HepG2 (cell line): ENCODE measurements at regions not wholly inside any gene's neighbourhood (a gene's known extent, or its start where the extent isn't known, plus 50 kb on each side); places are given as distances from the start of the nearest gene placed in this dataset.

Experiments
- ATAC-seq: fragments of 200-7000 bp; cut with Tn5 transposase; 3 replicates; pipeline ENCODE4 v1.9.1; 2020; ENCODE audit warnings: mild to moderate bottlenecking, moderate library complexity
- BruUV-seq: library from RNA; stranded (reverse); fragments of 400-500 nt; replicated peaks from 2 replicates; lab custom pipeline; 2021; lab: Mats Ljungman, UMichigan
- CTCF ChIA-PET: fragments of 300-600 bp; formaldehyde crosslinking; extraction: SDS; loops from one replicate; lab custom pipeline; 2021; ENCODE audit warnings: low total read pairs, inconsistent platforms, low intra/inter-chr PET ratio; lab: Yijun Ruan, JAX
- POLR2A ChIA-PET: fragments of 350-600 bp; sonication (Branson Sonifier 250); formaldehyde crosslinking; loops from one replicate; lab custom pipeline; 2020; ENCODE audit warnings: antibody characterized with exemption, inconsistent platforms; lab: Yijun Ruan, JAX
- DNase-seq: peaks from one replicate; pipeline ENCODE4 v3.0.0-alpha.2; 2015; ENCODE audit warnings: low spot score
- FAIRE-seq: peaks from 3 replicates; lab custom pipeline; 2011; peaks lifted over from hg19 to GRCh38; lab: Jason Lieb, UNC
- H2AFZ ChIP-seq: one replicate; pipeline ENCODE4 v1.6.1; 2011; ENCODE audit warnings: low read length, inconsistent platforms
- H3K27ac ChIP-seq: fragments of 300-600 bp; 3 replicates; pipeline ENCODE4 v1.8.0; 2011; ENCODE audit warnings: mixed run types, mild to moderate bottlenecking, mixed read lengths, low read length, inconsistent platforms; ENCODE audit not compliant: insufficient read depth; ENCODE audit errors: extremely low read length
- H3K27me3 ChIP-seq, 2 experiments: fragments of 200-600 bp in 1 of 2; 2 replicates in 1 of 2; 3 replicates in 1 of 2; pipeline versions ENCODE4 v1.6.0 to v1.8.0; 2011; ENCODE audit warnings: low read length in 2 of 2, mild to moderate bottlenecking in 2 of 2, moderate library complexity in 2 of 2, inconsistent platforms in 1 of 2; ENCODE audit not compliant: insufficient read depth in 2 of 2, control insufficient read depth in 1 of 2
- H3K36me3 ChIP-seq, 2 experiments: fragments of 200-600 bp in 1 of 2; replicated peaks in 1 of 2; 2 replicates in 1 of 2; 3 replicates in 1 of 2; pipeline versions ENCODE4 v1.5.1 to v1.8.0; 2011; ENCODE audit warnings: low read length in 2 of 2, inconsistent platforms in 1 of 2; ENCODE audit not compliant: insufficient read depth in 2 of 2, control insufficient read depth in 1 of 2
- H3K4me1 ChIP-seq: 2 replicates; pipeline ENCODE4 v1.5.1; 2012; ENCODE audit warnings: low read length, inconsistent platforms; ENCODE audit not compliant: insufficient read depth
- H3K4me2 ChIP-seq: 2 replicates; pipeline ENCODE4 v1.6.0; 2011; ENCODE audit warnings: low read depth, low read length, inconsistent platforms
- H3K4me3 ChIP-seq, 3 experiments: fragments of 200-600 bp in 1 of 3; sonication (generic), shearing (Covaris generic) in 1 of 3; replicated peaks in 1 of 3; 2 replicates each; pipeline ENCODE4 v1.5.1; 2011 to 2016; ENCODE audit warnings: low read length in 3 of 3, inconsistent platforms in 2 of 3, low read depth in 2 of 3, mild to moderate bottlenecking in 2 of 3, control low read depth in 1 of 3, mixed read lengths in 1 of 3; ENCODE audit not compliant: insufficient read depth in 1 of 3
- H3K79me2 ChIP-seq: one replicate; pipeline ENCODE4 v1.6.1; 2011; ENCODE audit warnings: low read length, inconsistent platforms; ENCODE audit not compliant: insufficient read depth
- H3K9ac ChIP-seq: 2 replicates; pipeline ENCODE4 v1.6.0; 2011; ENCODE audit warnings: mild to moderate bottlenecking, low read depth, low read length, inconsistent platforms; ENCODE audit not compliant: insufficient read depth
- H3K9me3 ChIP-seq: 2 replicates; pipeline ENCODE4 v1.5.1; 2012; ENCODE audit warnings: mild to moderate bottlenecking, low read length
- H4K20me1 ChIP-seq: 2 replicates; pipeline ENCODE4 v1.6.0; 2011; ENCODE audit warnings: inconsistent platforms, mild to moderate bottlenecking, low read length, moderate library complexity; ENCODE audit not compliant: insufficient read depth
- FOXA1 ChIP-seq, 2 experiments: fragments of 450-650 bp in 1 of 2; sonication (generic) in 1 of 2; formaldehyde crosslinking in 1 of 2; IDR thresholded peaks; 2 replicates each; pipeline versions ENCODE4 v1.4.0 to v1.6.1; 2016 to 2020; ENCODE audit warnings: missing genetic modification reagents in 1 of 2
- GABPA ChIP-seq, 2 experiments: IDR thresholded peaks; 2 replicates each; pipeline ENCODE4 v1.6.1; 2011 to 2016; ENCODE audit warnings: low read depth in 2 of 2, low read length in 1 of 2, missing biosample characterization in 1 of 2, missing genetic modification characterization in 1 of 2
- GFI1 ChIP-seq: sonication (generic); formaldehyde crosslinking; IDR thresholded peaks from 2 replicates; pipeline ENCODE4 v1.5.0; 2020; ENCODE audit warnings: missing genetic modification reagents, mild to moderate bottlenecking, borderline replicate concordance
- NCOA1 ChIP-seq: sonication (generic); formaldehyde crosslinking; IDR thresholded peaks from 2 replicates; pipeline ENCODE4 v1.9.0; 2021; ENCODE audit warnings: missing genetic modification reagents
- PCBP2 ChIP-seq: fragments of 200-400 bp; formaldehyde crosslinking; optimal IDR thresholded peaks from 2 replicates; pipeline ENCODE3; 2018; ENCODE audit warnings: low read length, low read depth; ENCODE audit not compliant: poor library complexity, severe bottlenecking
- SMAD9 ChIP-seq: sonication (generic); formaldehyde crosslinking; IDR thresholded peaks from 2 replicates; pipeline ENCODE4 v1.5.1; 2020; ENCODE audit warnings: mild to moderate bottlenecking, missing genetic modification reagents
- TARDBP ChIP-seq: sonication (generic); formaldehyde crosslinking; IDR thresholded peaks from 2 replicates; pipeline ENCODE4 v1.8.0; 2022; ENCODE audit warnings: mild to moderate bottlenecking, missing genetic modification reagents
- TOPORS ChIP-seq: sonication (generic); formaldehyde crosslinking; IDR thresholded peaks from 2 replicates; pipeline ENCODE4 v1.8.0; 2023; ENCODE audit warnings: mild to moderate bottlenecking, missing genetic modification reagents
- ZBTB38 ChIP-seq: sonication (generic); formaldehyde crosslinking; IDR thresholded peaks from 2 replicates; pipeline ENCODE4 v1.5.1; 2020; ENCODE audit warnings: mild to moderate bottlenecking, missing genetic modification reagents
- ZBTB7B ChIP-seq: sonication (generic); formaldehyde crosslinking; IDR thresholded peaks from 2 replicates; pipeline ENCODE4 v1.4.0; 2020; ENCODE audit warnings: missing genetic modification reagents
- ZMAT3 ChIP-seq: sonication (generic); formaldehyde crosslinking; conservative IDR thresholded peaks from 2 replicates; pipeline ENCODE4 v1.7.0; 2021; ENCODE audit warnings: missing genetic modification reagents
- ZNF350 ChIP-seq: sonication (generic); formaldehyde crosslinking; IDR thresholded peaks from 2 replicates; pipeline ENCODE4 v1.4.0; 2020; ENCODE audit warnings: mild to moderate bottlenecking, low read depth, missing genetic modification reagents, borderline replicate concordance
- WGBS: methylation state at CpG from one replicate; pipeline ENCODE4 v1.1.6; 2017; ENCODE audit warnings: low lambda C conversion rate; 5-methylcytosine and 5-hydroxymethylcytosine counted together
- in situ Hi-C: cut with HindIII; loops from 2 replicates; pipeline ENCODE4 v1.10.0; 2017; ENCODE audit warnings: low pct_unique_long_range_greater_than_20kb; ENCODE audit not compliant: extremely low pct_ligation_motif_present
- intact Hi-C: fragments of 100-400 bp; cut with micrococcal nuclease; formaldehyde crosslinking; loops from one replicate; pipeline ENCODE4 v1.10.0; 2022; ENCODE audit not compliant: unreplicated experiment
- TF ChIP-seq, protein P1 (sequence below): sonication (generic); formaldehyde crosslinking; IDR thresholded peaks from 2 replicates; pipeline ENCODE4 v1.8.0; 2022; ENCODE audit warnings: mild to moderate bottlenecking, missing genetic modification reagents, moderate library complexity
- TF ChIP-seq, protein P2 (sequence below): sonication (generic); formaldehyde crosslinking; IDR thresholded peaks from 2 replicates; pipeline ENCODE4; 2020; ENCODE audit warnings: missing genetic modification reagents, mild to moderate bottlenecking, borderline replicate concordance

DNA sequence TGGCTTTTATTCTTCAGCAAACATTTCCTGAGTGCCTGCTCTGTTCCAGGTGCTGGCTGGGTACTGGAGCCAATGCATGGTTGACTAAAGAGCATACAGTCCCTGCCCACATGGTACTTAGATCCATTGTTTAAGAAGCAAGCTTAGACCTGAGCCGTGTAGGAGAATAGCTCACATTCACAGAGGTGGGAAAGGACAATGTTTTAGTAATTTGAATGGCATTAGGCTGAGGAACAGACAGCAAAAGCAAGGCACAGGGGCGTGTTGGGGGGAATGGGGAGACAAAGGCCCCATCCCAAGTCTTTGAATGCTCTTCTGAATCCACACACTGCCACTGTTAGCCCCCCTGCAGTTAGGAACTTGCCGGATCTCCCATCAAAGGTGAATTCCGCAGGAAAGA lies 388.2 kb upstream of the RGMA start:
- no peak overlapping the region for H3K9ac ChIP-seq
- BruUV-seq: no TSS peak
- FAIRE-seq (no peak), DNase-seq (no peak), ATAC-seq (no peak)
- 6% methylated on average over 4 of the region's 4 CpGs for WGBS
- ChIA-PET CTCF (no interaction called here), POLR2A (no interaction called here)
- H3K4me3 ChIP-seq: no peak overlapping the region
- H3K4me2 ChIP-seq: no peak overlapping the region
- intact Hi-C loops (no loop called here), in situ Hi-C loops (no loop called here)
- no peaks in the 10 kb centered on the region for H3K9me3 ChIP-seq
- no peaks in the 10 kb centered on the region for H4K20me1 ChIP-seq
- H3K4me1 ChIP-seq: no peaks in the 10 kb centered on the region
- no peaks in the 10 kb centered on the region for H3K36me3 ChIP-seq
- H3K27ac ChIP-seq: no peak overlapping the region
- TF ChIP-seq SMAD9 (no peak), PCBP2 (no peak), ZBTB7B (CRISPR knock-in tag) (no peak), ZBTB38 (CRISPR knock-in tag) (no peak), NCOA1 (no peak), TOPORS (CRISPR knock-in tag) (no peak), ZMAT3 (CRISPR knock-in tag) (no peak), GABPA (IDR thresholded peaks at IDR 0.05; ENCODE audit: low read depth, low read length) (no peak), GABPA (CRISPR knock-in tag; IDR thresholded peaks at IDR 0.05; ENCODE audit: low read depth) (no peak), FOXA1 (IDR thresholded peaks at IDR 0.05) (no peak), FOXA1 (CRISPR knock-in tag; IDR thresholded peaks at IDR 0.05) (no peak), TARDBP (CRISPR knock-in tag) (no peak), GFI1 (no peak), ZNF350 (CRISPR knock-in tag) (no peak)
- TF ChIP-seq, protein P1, sequence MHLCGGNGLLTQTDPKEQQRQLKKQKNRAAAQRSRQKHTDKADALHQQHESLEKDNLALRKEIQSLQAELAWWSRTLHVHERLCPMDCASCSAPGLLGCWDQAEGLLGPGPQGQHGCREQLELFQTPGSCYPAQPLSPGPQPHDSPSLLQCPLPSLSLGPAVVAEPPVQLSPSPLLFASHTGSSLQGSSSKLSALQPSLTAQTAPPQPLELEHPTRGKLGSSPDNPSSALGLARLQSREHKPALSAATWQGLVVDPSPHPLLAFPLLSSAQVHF (CRISPR knock-in tag): no peak
- TF ChIP-seq, protein P2, sequence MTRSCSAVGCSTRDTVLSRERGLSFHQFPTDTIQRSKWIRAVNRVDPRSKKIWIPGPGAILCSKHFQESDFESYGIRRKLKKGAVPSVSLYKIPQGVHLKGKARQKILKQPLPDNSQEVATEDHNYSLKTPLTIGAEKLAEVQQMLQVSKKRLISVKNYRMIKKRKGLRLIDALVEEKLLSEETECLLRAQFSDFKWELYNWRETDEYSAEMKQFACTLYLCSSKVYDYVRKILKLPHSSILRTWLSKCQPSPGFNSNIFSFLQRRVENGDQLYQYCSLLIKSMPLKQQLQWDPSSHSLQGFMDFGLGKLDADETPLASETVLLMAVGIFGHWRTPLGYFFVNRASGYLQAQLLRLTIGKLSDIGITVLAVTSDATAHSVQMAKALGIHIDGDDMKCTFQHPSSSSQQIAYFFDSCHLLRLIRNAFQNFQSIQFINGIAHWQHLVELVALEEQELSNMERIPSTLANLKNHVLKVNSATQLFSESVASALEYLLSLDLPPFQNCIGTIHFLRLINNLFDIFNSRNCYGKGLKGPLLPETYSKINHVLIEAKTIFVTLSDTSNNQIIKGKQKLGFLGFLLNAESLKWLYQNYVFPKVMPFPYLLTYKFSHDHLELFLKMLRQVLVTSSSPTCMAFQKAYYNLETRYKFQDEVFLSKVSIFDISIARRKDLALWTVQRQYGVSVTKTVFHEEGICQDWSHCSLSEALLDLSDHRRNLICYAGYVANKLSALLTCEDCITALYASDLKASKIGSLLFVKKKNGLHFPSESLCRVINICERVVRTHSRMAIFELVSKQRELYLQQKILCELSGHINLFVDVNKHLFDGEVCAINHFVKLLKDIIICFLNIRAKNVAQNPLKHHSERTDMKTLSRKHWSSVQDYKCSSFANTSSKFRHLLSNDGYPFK (CRISPR knock-in tag): no peak
- H3K27me3 ChIP-seq: no peaks in the 10 kb centered on the region
- H2AFZ ChIP-seq: no peak overlapping the region
- H3K79me2 ChIP-seq: no peaks in the 10 kb centered on the region
